GM19372 (cell line): ENCODE measurements at regions not wholly inside any gene's neighbourhood (a gene's known extent, or its start where the extent isn't known, plus 50 kb on each side); places are given as distances from the start of the nearest gene placed in this dataset.

Experiments
- ATAC-seq: cut with Tn5 transposase; IDR thresholded peaks from one replicate; pipeline ENCODE4 v1.9.1; 2021; ENCODE audit warnings: mild to moderate bottlenecking, low read depth, moderate library complexity; ENCODE audit not compliant: unreplicated experiment

DNA sequence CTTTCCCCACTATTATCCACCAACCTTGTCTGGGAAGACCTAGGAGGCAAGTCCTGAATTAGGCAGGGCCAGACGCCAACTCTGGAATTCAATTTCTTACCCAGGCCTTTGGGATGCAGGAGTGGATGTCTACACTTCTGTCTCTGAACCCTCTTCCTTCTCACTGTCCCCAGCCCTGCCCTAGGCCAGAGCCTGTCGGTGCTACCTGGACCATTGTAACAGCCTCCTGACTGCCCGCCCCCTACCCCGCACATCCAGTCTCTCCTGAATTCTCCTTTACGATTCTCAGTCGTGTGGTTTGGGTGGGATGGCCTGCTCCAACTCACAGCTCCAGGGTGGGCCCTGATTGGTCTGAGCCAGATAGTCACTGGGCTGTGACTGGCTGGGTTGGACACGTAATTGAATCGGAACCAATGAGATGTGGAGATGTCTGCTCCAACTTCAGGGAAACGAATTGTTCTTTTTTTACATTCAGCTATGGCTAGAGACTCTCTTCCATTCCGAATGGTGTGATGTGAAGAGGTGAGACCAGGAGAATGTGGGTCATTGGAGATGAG lies 304.6 kb downstream of the PTPRU start:
- ATAC-seq = no peak

DNA sequence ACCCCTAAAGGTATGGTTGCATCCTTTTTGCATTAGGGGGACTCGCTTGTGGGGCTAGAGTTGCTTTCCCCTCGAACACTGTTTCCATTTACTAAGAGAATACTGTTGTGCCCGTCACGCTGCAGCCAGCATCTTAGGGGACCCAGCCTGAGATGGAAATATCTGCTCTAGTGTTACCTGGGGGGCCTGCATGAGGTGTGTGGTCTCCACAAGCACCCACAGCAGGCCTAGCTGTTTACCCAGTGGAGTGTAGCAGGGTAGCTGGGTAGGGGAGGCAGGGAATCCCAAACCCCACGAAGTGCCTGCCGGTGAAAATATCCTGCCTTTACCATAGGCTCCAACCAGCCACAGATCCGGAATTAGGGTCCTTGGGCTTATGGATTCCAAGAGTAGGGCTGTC lies 303.6 kb downstream of the PTPRU start:
- ATAC-seq = no peak

DNA sequence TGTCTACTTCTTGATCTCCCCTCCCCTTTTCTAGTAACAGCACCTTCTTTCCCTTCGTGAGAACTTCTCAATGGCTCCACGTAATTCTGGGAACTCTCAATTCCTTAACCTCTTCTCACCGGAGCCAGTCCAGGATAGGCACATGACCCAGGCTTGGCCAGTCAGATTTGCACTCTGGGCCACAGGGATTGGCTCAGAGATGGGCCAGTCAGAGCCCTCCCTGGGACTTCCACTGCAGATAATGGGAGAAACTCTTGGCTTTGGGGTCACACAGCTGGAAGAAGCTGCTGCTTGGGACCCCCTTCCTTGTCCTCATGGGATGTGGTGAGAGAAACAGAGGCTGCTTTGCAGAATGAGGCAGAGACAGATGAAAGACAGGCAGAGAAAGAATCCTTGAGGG lies 302.3 kb downstream of the PTPRU start:
- no peak for ATAC-seq

DNA sequence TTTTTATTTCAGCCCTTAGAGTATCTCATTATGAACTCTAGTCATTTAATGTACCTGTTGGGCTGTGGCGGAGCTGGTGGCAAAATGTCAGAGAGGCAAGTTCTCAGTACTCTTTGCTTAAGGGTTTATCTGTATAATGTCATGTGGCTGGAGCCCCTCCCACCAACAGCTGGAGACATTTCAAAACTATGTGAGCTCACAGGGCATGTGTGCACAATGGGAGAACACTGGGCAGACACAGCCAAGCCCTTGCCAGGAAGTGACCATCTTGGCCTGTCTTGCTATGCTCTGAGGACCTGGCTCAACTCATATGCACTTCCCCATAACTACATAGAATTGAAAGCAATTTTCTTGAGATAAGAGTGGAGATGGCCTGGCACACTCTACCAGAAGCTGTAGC lies 296.4 kb downstream of the PTPRU start:
- no peak for ATAC-seq

DNA sequence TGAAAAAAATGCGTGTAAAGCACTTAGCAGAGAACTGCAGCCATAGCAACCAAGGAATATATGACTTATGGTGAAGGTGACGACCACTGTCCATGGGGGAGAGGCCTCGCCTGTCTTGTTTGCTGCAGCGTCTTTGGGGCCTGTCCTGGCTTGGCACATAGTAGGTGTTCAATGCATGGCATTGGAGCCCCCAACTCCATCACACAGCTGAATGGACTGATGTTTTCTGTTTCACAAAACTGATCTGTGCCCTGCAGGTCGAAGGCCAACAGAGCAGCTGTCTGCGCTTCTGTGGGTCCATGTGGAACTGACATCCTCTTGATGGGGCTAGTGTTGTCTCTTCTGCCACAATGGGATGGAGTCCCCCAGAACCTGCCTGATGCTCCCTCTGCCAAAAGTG lies 296.0 kb downstream of the PTPRU start:
- ATAC-seq = no peak

DNA sequence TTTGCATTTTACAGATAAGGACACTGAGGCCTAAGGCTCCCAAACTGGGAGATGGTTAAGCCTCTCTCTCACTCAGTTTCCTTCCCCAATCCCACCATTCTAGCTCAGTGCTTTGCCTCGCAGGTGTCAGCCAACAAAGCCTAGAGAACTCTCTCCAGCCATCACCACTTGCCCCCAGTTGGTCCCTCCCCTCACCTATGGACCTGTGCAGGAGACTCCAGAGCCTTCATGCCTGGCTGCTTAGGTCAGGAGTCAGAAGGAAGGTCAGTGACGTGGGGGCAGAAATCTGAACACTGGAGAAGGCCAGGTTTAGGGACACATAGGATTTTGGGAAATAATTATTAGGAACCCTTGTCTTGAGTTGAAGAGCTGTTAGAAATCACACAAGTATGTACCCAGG lies 295.3 kb downstream of the PTPRU start:
- no peak for ATAC-seq

DNA sequence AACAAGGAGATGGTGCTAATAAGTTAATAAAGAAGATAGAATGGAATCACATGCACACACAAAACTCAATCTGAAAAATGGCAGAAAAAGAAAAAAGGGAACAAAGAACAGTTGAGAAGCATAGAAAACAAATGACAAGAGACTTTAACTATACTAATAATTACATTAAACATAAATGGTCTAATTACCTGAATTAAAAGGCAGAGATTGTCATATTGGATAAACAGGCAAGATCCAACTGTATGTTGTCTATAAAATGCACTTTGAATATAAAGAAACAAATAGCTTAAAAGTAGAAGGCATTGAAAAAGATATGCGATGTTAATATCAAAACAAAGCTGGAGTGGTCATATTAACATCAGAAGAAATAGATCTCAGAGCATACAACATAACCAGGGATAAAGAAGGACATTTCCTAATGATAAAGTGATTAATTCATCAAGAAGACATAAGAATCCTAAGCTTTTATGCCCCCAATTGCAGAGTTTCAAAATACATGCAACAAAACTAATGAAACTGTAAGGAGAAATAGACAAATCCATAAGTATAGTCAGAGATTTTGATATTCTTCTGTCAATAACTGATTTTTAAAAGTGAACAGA lies 293.5 kb downstream of the PTPRU start:
- no peak for ATAC-seq

DNA sequence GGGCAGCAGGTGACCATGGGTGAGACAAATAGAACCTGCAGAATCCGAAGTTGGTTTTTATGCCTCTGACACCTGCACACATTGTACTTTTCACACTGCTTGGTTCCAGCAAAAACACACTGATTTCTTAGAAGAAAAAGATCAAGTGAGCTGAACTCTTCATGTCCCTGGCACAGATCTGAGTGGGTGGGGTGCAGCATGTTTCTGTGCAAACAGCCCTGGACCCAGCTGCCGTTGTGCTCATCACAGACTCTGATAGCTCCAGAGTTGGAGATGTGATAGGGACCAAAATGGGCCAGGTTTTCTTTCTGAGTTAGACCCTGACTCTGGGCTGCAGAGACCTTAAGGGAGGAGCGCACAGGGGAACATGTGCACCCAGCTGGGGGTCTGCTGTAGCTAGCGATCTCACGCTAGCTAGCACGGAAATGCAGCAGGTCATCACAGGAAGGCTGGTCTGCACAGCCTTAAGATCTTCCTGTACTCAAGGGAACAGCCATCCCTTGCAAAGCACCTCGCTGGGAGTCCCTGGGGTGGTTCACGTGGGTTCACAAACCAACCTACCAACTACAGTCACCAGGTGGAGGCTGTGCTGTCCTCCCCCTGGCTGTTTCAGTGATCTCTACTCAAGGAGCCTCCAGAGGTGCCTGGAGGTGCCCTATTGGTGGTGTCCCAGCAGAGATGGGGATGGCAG lies 291.1 kb downstream of the PTPRU start:
- ATAC-seq = no peak

DNA sequence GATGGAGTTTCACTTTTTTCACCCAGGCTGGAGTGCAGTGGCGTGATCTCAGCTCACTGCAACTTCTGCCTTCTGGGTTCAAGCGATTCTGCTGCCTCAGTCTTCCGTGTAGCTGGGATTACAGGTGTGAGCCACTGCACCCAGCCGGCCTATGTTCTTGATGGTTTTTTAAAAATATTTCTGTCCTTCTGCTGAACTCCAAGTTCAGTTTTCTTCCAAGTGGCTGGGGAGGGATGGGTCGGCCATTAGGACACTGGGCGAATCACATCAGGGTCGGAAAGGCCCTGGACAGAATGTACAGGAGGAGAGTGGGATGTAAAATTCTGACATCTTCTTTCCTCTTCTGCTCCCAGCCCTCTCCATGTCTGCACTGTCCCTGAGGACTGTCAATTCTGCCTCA lies 289.6 kb downstream of the PTPRU start:
- no peak for ATAC-seq

DNA sequence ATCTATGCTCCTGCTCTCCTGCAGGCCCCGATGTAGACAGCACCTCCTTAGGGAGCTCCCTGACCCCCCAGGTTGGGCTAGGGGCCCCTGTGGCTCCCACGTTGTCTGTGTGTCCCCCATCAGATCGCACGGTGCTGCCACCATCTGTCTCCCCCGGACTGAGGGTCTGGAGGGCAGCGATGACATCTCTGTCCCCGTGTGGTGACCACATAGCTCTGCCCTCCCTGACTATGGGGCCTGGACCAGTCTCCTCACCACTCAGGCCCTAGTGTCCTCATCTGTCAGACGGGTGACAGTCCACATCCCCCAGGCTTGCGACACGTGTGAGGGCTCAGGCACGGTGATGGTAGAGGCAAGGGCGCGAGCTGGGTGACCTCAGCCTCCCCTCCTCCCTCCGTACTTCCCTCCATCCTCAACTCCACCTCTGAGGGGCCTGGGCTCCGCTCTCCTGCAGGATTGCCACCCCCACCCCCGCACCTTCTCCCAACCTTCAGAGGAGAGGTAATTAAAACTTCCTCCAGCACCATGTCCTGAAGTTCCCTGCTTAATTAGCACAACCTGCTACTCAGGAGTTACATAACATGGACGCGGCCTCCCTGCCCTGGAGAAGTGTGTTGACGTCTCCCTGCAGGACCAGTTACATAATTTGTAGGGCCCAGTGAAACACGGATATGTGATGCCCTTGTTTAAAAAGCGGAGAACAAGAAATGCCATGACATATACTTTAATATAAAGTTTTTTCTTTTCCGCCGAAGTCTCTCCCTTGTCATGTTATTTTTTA lies 288.2 kb downstream of the PTPRU start:
- no peak for ATAC-seq

DNA sequence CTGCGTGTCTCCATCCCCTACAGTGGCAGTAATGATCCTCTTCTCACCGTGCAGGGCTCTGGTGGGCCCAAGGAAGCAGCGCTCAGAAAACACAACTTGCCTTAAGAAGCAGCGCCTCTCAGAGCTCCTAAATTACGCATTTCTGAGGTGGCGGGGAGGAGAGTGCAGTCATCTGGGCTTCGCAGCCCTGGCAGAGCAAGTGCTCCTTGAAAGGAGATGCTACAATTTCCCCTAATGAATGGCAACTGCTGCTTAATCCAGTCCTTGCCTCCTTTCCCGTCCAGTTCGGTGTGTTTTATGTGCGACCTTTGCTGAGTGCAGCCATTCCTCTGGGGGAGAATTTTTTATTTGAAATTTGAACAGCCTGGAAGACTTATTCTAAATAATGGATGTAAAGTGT lies 287.3 kb downstream of the PTPRU start:
- no peak for ATAC-seq

DNA sequence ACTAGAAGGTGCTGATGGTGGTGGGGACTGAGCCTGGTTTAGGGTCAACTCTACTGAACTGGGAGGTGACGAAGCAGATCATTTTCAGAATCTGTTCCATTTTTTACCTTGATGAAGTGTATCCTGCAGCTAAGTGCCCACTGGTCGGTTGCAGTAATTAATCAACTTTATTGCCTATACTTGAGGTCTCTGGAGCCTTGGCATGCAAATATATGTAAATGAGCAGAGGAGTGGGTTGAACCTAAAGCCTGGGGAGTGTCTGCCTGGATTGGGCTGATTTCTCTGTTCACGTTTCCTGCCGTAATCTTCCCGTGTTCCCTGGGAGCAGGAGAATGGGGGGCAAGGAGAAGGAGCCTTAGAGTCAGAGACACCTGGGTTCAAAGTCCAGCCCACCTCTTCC lies 286.8 kb downstream of the PTPRU start:
- ATAC-seq = no peak

DNA sequence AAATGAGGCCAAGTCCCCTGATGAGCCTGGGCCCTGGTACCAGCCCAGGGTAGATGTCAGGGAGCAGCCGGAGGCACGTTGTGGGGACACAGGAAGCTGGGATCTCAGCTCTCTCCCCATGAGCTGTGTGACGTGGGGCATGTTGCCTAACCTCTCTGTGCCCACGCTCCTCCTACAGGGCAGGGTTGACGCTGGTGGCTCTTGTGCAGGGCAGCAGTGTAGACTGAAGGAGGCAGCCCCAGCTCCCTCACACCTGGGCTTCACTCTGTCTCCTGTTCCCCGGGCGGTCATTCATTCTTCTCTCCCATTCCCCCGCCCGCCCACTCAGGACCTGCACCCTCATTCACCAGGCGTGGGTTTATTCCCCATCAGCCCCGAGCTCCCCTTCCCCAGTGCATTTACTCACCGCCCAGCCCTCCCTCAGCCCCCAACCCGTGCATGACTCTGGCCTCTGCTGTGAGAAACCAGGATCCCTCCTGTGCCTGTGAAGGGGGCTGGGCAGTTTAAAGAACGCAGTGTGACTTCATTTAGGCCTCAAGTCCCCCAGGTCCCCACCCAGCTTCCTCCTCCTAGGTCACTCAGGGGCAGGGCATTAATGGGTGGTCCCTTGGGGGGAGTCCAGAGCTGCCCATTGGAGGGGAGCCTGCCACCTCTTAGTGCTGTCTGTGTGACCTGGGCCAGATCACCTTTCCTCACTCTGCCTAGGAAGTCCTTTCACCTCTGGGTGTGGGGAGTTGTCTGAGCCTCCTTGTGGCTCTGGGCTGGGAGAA lies 285.7 kb downstream of the PTPRU start:
- ATAC-seq = no peak

DNA sequence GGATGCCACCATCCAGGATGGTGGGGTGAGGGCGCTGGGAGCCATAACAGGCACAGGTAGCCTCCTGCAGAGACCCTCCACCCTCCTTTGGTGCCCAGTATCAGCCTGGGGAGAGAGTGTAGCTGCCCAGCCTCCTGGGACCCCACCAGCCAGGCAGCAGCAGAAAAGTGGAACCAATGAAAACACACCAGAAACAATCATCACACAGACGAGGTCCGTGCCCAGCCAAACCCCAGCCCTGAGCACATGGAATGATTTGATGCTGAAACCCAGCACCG lies 285.1 kb downstream of the PTPRU start:
- ATAC-seq = no peak

DNA sequence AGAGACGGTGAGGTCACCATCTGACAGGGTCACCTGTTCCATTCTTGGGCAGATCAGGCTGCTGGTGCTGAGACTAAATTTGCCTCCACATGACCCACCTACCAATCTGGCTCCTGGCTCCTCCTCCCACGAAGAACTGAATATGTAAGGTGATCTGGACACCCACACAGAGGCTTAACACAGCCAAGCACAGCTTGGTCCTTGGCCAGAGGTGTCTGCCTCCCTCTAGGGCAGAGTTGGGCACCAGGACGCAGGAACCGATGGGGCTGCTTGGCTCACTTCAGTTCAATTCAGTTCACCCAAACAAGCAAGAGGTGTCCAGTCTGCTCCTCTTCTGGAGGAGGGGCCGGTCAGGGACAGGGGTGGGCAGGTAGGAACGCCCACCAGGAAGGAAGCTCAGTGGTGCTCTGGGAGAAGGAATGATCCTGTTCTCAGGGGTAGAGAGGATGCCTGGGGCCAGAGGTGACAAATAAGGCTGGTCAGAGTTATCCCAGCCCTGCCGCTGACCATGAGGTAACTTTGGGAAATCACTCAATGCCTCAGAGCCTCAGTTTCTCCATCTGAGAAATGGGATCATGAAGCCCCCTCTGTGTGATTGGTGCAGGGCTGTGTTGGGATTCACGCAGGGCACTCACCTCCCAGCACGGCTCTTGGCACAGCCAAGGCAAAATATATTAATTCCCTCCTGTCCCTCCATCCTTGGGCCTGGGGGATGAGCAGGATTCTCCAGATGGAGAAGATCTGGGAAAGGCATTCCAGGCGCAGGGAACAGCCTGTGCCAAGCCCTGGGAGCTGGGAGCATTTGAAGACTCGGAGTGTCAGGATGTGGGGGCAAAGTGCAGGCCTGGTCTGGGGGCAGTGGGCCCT lies 284.5 kb downstream of the PTPRU start:
- no peak for ATAC-seq

DNA sequence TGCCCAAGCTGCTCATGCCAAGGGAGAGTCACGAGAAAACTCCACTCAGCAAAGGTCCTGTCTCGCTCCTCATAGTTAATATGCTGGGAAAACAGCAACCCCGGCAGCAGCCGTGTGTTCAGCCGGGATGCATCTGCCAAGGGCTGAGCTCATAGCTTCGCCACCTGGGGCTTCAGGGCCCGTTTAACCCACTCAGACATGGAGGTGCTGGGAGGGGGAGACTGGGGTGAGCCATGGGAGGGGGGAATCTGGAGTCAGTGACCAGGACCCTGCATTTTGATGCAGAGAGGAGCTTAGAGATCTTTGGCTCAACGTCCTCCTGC lies 283.4 kb downstream of the PTPRU start:
- ATAC-seq = no peak

DNA sequence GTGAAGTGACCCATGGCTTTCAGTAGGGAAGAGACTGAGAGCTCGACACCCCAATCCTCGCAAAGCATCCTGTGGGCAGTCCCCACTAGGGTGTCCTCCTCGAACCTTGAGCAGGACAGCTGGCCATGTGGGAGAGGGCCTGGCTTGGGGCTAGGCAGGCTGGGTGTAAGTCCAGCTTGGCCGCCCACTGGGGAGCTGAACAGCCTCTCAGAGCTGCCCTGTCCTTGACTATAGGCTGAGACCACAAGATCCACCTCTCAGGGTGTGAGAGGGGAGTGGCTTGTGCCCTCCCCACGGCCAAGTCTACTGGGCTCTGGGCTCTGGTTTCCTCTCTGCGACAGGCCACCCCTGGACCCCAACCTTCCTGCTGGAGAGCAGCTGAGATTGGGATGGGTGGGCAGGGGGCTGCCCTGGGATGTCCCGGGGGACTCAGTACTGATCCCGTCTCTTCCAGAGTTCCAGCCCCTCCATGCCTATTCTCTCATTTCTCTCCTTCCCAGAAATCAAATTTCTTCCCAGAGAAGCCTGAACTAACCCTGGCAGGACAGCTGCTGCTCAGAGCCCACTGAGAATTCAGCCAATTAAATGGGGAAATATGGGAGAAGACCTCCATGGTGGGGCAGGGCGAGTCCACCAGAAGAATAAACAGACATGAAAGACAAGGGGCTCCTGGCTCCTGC lies 282.9 kb downstream of the PTPRU start:
- ATAC-seq = no peak

DNA sequence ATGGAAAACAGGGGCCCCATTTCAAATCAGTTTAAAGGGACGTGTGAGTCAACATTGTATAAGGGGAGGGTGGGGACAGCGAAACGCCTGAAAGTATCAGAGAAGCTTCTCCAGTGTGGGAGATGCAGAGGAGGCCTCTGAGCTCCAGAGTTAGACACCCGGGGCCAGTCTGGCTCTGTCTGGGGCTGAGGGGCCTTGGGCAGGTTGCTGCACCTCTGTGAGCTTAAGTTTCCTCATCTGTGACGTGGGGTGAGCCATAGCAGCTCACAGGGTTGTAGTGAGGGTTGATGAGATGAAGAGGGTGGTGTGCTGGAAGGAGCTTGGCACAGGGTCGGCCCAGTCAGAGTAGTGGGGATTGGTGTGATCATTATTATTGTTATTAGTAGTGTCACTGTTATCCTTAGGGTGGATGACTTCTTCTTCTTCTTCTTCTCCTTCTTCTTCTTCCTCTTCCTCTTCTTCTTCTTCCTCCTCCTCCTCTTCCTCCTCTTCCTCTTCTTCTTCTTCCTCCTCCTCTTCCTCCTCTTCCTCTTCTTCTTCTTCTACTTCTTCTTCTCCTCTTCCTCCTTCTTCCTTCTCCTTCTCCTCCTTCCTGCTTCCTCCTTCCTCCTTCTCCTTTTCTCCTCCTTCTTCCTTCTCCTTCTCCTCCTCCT lies 282.0 kb downstream of the PTPRU start:
- ATAC-seq = no peak
